PC-3 (cell line): ENCODE measurements at regions not wholly inside any gene's neighbourhood (a gene's known extent, or its start where the extent isn't known, plus 50 kb on each side); places are given as distances from the start of the nearest gene placed in this dataset.

Experiments used
- ATAC-seq: fragments of 200-7000 bp; cut with Tn5 transposase; 2 replicates; pipeline ENCODE4 v1.9.1; 2020; ENCODE audit warnings: mild to moderate bottlenecking, moderate library complexity
- BruUV-seq: library from RNA; stranded (reverse); fragments of 400-500 nt; replicated peaks from 2 replicates; lab custom pipeline; 2021; lab: Mats Ljungman, UMichigan
- CTCF ChIA-PET: fragments of 300-600 bp; sonication (Branson Sonifier 250); formaldehyde crosslinking; loops from one replicate; lab custom pipeline; 2022; ENCODE audit warnings: antibody characterized with exemption; lab: Charles Lee
- POLR2A ChIA-PET: fragments of 300-600 bp; sonication (Branson Sonifier 250); formaldehyde crosslinking; loops from one replicate; lab custom pipeline; 2022; ENCODE audit warnings: antibody characterized with exemption; ENCODE audit not compliant: unreplicated experiment; lab: Charles Lee
- DNase-seq: peaks from one replicate; pipeline ENCODE4 v3.0.0-alpha.2; 2015
- H2AFZ ChIP-seq: fragments of 300-600 bp; sonication (generic); 2 replicates; pipeline ENCODE4 v1.6.0; 2016; ENCODE audit warnings: antibody characterized with exemption, low read length
- H3F3A ChIP-seq: fragments of 300-600 bp; sonication (generic); one replicate; pipeline ENCODE4 v1.6.0; 2017; ENCODE audit warnings: antibody characterized with exemption, low read length, control low read depth, mild to moderate bottlenecking; ENCODE audit not compliant: unreplicated experiment
- H3K27ac ChIP-seq: fragments of 300-600 bp; sonication (generic); 2 replicates; pipeline ENCODE4 v1.5.1; 2016; ENCODE audit warnings: mild to moderate bottlenecking, low read length
- H3K27me3 ChIP-seq: fragments of 300-600 bp; sonication (generic); 2 replicates; pipeline ENCODE4 v1.6.1; 2016; ENCODE audit warnings: low read length, mixed read lengths
- H3K36me3 ChIP-seq: fragments of 300-600 bp; sonication (generic); 2 replicates; pipeline ENCODE4 v1.6.1; 2016; ENCODE audit warnings: low read depth, mixed run types, low read length, mixed read lengths
- H3K4me1 ChIP-seq: fragments of 300-600 bp; sonication (generic); 2 replicates; pipeline ENCODE4 v1.5.1; 2016; ENCODE audit warnings: low read length; ENCODE audit not compliant: insufficient read depth
- H3K4me2 ChIP-seq: fragments of 300-600 bp; sonication (generic); 2 replicates; pipeline ENCODE4 v1.6.0; 2016; ENCODE audit warnings: low read length
- H3K4me3 ChIP-seq: fragments of 300-600 bp; sonication (generic); 2 replicates; pipeline ENCODE4 v1.5.1; 2016; ENCODE audit warnings: mild to moderate bottlenecking, low read length, mixed read lengths
- H3K79me2 ChIP-seq: fragments of 300-600 bp; sonication (generic); 2 replicates; pipeline ENCODE4 v1.6.1; 2017; ENCODE audit warnings: low read length, mixed read lengths
- H3K9ac ChIP-seq: fragments of 300-600 bp; sonication (generic); 2 replicates; pipeline ENCODE4 v1.6.0; 2016; ENCODE audit warnings: mild to moderate bottlenecking, low read length
- H3K9me2 ChIP-seq: fragments of 300-600 bp; sonication (generic); replicated peaks from 2 replicates; pipeline ENCODE4 v1.6.1; 2016; ENCODE audit warnings: mixed run types, low read length, mixed read lengths
- H3K9me3 ChIP-seq: fragments of 300-600 bp; sonication (generic); 2 replicates; pipeline ENCODE4 v1.6.1; 2016; ENCODE audit warnings: low read length, mixed read lengths
- H4K20me1 ChIP-seq: fragments of 300-600 bp; sonication (generic); 2 replicates; pipeline ENCODE4 v1.6.1; 2016; ENCODE audit warnings: low read length, mixed read lengths
- CTCF ChIP-seq: fragments of 300-600 bp; sonication (generic); conservative IDR thresholded peaks from 2 replicates; pipeline ENCODE4 v1.5.1; 2017; ENCODE audit warnings: antibody characterized with exemption, low read depth, mild to moderate bottlenecking, low read length
- EZH2 ChIP-seq: fragments of 300-600 bp; sonication (generic); IDR thresholded peaks from one replicate; pipeline ENCODE4 v1.6.1; 2017; ENCODE audit warnings: antibody characterized with exemption, mild to moderate bottlenecking, low read length; ENCODE audit not compliant: unreplicated experiment
- EZH2phosphoT487 ChIP-seq: fragments of 300-600 bp; sonication (generic); IDR thresholded peaks from 2 replicates; pipeline ENCODE4 v1.6.1; 2018; ENCODE audit warnings: mild to moderate bottlenecking, antibody characterized with exemption, low read length, borderline replicate concordance
- intact Hi-C: fragments of 100-400 bp; cut with micrococcal nuclease; formaldehyde crosslinking; loops from 2 replicates; pipeline ENCODE4 v1.9.0; 2023

- H3K79me2 ChIP-seq, result no peaks in the 10 kb centered on the region
- no peak for ATAC-seq
- TF ChIP-seq EZH2phosphoT487, result no peak
- BruUV-seq, result no TSS peak
- H3K4me1 ChIP-seq, result peaks cover 23% of the 10 kb centered on the region
- no peak overlapping the region for H3K27ac ChIP-seq
- H3K27me3 ChIP-seq, result no peaks in the 10 kb centered on the region
- H3K4me3 ChIP-seq, result no peak overlapping the region
- DNase-seq, result no peak
- no peaks in the 10 kb centered on the region for H4K20me1 ChIP-seq
- H3K36me3 ChIP-seq, result no peaks in the 10 kb centered on the region
- no peaks in the 10 kb centered on the region for H3K9me2 ChIP-seq
- intact Hi-C loops, result no loop called here
- H3F3A ChIP-seq, result no peaks in the 10 kb centered on the region
- ChIA-PET CTCF (no interaction called here), POLR2A (no interaction called here)
- no peak overlapping the region for H3K9ac ChIP-seq
- H3K4me2 ChIP-seq, result no peak overlapping the region
- H2AFZ ChIP-seq, result no peak overlapping the region
- H3K9me3 ChIP-seq, result no peaks in the 10 kb centered on the region
Observed at GRCh38 chr6:106892186-106892585, 82.3 kb downstream of the CD24 start.

- no peak for ATAC-seq
- Histone ChIP-seq H3K27ac (no peak overlapping the region), H4K20me1 (no peaks in the 10 kb centered on the region), H3K9me2 (no peaks in the 10 kb centered on the region), H3K4me2 (no peak overlapping the region), H3F3A (no peaks in the 10 kb centered on the region), H3K27me3 (no peaks in the 10 kb centered on the region), H3K79me2 (no peaks in the 10 kb centered on the region), H2AFZ (no peak overlapping the region), H3K9me3 (no peaks in the 10 kb centered on the region), H3K36me3 (no peaks in the 10 kb centered on the region), H3K4me1 (peaks cover 36% of the 10 kb centered on the region), H3K4me3 (no peak overlapping the region), H3K9ac (no peak overlapping the region)
- intact Hi-C loops, result no loop called here
- TF ChIP-seq EZH2 (no peak), CTCF (no peak), EZH2phosphoT487 (no peak)
- ChIA-PET POLR2A (no interaction called here), CTCF (no interaction called here)
- no peak for DNase-seq
- BruUV-seq, result no TSS peak
Observed at GRCh38 chr6:106890447-106890846, 84.1 kb downstream of the CD24 start.

GRCh38 chr6:106889692-106890091 is 84.8 kb downstream of the CD24 start:
- peaks cover 36% of the 10 kb centered on the region for H3K4me1 ChIP-seq
- POLR2A ChIA-PET, result no interaction called here
- no peaks in the 10 kb centered on the region for H3K9me2 ChIP-seq
- H3K4me2 ChIP-seq, result no peak overlapping the region
- TF ChIP-seq EZH2phosphoT487 (no peak), EZH2 (no peak), CTCF (no peak)
- H4K20me1 ChIP-seq, result no peaks in the 10 kb centered on the region
- BruUV-seq, result no TSS peak
- no peaks in the 10 kb centered on the region for H3K9me3 ChIP-seq
- intact Hi-C loops, result loop anchor here (5.0 kb wide), 1 partner anchor 88 kb away; no protein-coding TSS in a partner anchor
- no peak overlapping the region for H3K9ac ChIP-seq
- H3K27me3 ChIP-seq, result no peaks in the 10 kb centered on the region
- no peak overlapping the region for H3K27ac ChIP-seq
- no peaks in the 10 kb centered on the region for H3K36me3 ChIP-seq
- H3F3A ChIP-seq, result no peaks in the 10 kb centered on the region
- CTCF ChIA-PET, result no interaction called here
- no peak overlapping the region for H3K4me3 ChIP-seq
- H3K79me2 ChIP-seq, result no peaks in the 10 kb centered on the region
- H2AFZ ChIP-seq, result no peak overlapping the region
- ATAC-seq, result no peak
- no peak for DNase-seq
